Lower leg skin (tissue), 3 donors: ENCODE measurements at regions not wholly inside any gene's neighbourhood (a gene's known extent, or its start where the extent isn't known, plus 50 kb on each side); places are given as distances from the start of the nearest gene placed in this dataset.

Experiments
- POLR2A ChIP-seq, 2 donors: fragments of 450-650 bp; IDR thresholded peaks; one replicate each; pipeline ENCODE4 v1.6.1; 2016 to 2017; ENCODE audit warnings: antibody characterized with exemption in 2 of 2, mild to moderate bottlenecking in 1 of 2, moderate library complexity in 1 of 2
- TF ChIP-seq, protein P1 (sequence below), 3 donors: fragments of 450-650 bp; IDR thresholded peaks; one replicate each; pipeline ENCODE4 v1.5.1; 2016; ENCODE audit warnings: antibody characterized with exemption in 3 of 3, mild to moderate bottlenecking in 3 of 3, moderate library complexity in 2 of 3

DNA sequence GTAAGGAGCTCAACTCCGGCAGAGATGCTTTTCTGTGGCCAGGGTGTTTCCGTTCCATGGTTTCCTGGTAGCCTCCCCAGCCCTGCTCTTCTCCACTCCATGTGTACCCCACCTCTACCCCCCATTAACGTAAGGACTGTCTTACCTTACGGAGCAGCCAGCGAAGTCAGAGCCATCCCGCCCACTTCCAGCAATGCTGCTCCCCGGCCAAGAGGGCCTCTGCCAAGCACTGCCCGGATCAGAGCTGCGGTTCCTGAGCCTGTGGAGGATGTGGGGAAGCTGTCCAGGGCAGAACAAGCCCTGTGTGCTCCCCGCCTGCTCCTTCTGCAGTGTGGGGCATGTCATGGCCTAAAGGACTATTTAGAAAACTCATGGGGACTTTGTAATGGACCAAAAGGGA, 261.2 kb downstream of the GADD45G start:
- TF ChIP-seq, protein P1, sequence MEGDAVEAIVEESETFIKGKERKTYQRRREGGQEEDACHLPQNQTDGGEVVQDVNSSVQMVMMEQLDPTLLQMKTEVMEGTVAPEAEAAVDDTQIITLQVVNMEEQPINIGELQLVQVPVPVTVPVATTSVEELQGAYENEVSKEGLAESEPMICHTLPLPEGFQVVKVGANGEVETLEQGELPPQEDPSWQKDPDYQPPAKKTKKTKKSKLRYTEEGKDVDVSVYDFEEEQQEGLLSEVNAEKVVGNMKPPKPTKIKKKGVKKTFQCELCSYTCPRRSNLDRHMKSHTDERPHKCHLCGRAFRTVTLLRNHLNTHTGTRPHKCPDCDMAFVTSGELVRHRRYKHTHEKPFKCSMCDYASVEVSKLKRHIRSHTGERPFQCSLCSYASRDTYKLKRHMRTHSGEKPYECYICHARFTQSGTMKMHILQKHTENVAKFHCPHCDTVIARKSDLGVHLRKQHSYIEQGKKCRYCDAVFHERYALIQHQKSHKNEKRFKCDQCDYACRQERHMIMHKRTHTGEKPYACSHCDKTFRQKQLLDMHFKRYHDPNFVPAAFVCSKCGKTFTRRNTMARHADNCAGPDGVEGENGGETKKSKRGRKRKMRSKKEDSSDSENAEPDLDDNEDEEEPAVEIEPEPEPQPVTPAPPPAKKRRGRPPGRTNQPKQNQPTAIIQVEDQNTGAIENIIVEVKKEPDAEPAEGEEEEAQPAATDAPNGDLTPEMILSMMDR (IDR thresholded peaks at IDR 0.05) = no peak
- no peak for TF ChIP-seq POLR2A (IDR thresholded peaks at IDR 0.05)
